DMS53 (cell line): ENCODE measurements at regions not wholly inside any gene's neighbourhood (a gene's known extent, or its start where the extent isn't known, plus 50 kb on each side); places are given as distances from the start of the nearest gene placed in this dataset.

Source experiments
- DNase-seq: peaks from one replicate; lab custom pipeline; 2025; lab: John Stamatoyannopoulos, UW

- no peak for DNase-seq
Measured at GRCh38 chr6:109315341-109316110, 66.7 kb downstream of the CD164 start.

GRCh38 chr6:109314313-109314712 is 68.0 kb downstream of the CD164 start:
- no peak for DNase-seq

GRCh38 chr6:109313139-109313538 is 69.1 kb downstream of the CD164 start:
- no peak for DNase-seq

DNA sequence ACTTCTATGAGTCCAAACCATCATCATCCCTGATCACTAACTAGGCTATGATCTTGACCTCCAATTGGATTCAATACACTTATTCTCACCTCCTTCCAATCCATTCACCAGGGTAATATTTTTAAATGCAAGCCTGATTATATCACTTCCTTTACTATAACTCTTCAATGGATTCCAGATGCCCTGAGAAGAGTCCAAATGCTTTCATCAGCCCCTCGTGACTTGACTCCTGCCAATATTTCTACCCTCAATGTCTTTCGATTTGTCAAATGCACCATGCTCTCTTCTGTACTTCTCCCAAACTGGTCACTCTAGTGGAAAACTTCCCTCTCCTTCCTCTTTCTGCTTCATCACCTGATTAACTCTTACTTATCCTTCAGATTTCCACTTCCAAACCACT is 70.8 kb downstream of the CD164 start:
- no peak for DNase-seq

GRCh38 chr6:109309917-109310316 is 72.3 kb downstream of the CD164 start:
- DNase-seq = no peak

DNA sequence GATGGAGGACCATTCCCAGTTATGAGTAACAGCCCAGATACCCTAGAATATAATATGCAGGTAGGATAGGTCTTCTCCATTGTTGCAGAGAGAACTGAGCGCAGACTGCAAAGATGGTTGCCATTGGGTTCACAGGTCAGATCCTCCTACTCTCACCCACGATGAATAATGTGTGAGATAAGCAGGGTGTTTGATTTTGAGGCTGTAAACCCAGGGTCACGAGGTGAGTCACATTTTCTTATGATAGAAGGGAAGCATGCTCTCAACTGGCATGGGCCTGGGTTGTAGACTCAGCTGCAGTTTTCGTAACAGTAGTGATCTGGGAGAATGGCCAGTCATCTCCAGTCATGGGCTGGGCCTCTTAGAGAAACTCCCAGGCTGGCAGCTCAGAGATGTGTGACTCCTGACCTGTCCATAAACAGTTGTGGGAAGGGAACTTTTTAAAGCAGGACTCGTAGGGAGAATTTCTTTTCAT is 74.2 kb downstream of the CD164 start:
- peak; percentile 94 for DNase-seq

- peak; percentile 70 for DNase-seq
Measured at GRCh38 chr6:109306733-109307132, 75.5 kb downstream of the CD164 start.

- DNase-seq = peak; percentile 32
Measured at GRCh38 chr6:109305028-109305427, 77.2 kb downstream of the CD164 start.

GRCh38 chr6:109304284-109305015 is 77.8 kb downstream of the CD164 start:
- DNase-seq = peak; percentile 49

- DNase-seq = peak; percentile 49
Measured at GRCh38 chr6:109303640-109304283, 78.5 kb downstream of the CD164 start.

DNA sequence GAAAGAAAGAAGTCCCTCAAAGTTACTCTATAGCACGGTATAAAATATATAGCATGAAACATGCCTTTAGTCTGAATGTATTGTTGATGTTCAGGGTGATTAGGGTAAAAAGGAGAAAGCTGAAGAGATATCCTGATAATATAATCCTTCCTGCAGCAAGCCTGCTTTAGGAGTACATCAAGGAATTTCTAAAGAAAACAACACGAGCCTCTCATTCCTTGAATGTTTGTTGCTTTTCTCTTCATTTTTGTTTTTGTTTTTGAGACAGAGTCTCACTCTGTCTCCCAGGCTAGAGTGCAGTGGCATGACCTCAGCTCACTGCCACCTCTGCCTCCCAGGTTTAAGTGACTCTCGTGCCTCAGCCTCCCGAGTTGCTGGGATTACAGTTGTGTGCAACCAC is 79.1 kb downstream of the CD164 start:
- no peak for DNase-seq

DNA sequence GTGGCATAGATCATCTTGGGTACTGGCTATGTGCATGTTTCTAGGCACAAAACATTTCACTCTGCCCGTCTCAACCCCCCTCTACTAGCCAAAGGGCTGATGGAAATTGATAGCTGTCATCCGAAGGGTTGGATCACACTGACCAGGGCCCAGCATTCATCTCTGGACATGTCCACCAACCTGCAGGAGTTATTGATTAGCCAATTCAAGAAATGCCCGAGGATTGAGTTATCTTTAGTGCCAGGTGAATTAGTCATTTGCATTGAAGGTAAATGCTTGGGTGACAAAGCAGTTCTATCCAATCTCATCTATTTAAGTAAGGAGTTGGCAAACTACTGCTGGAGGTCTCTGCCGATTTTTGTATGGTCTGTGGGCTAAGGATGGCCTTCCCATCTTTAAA is 80.1 kb downstream of the CD164 start:
- no peak for DNase-seq

GRCh38 chr6:109301418-109301817 is 80.8 kb downstream of the CD164 start:
- peak; percentile 36 for DNase-seq

GRCh38 chr6:109300874-109301273 is 81.4 kb downstream of the CD164 start:
- peak; percentile 36 for DNase-seq

GRCh38 chr6:109299776-109300564 is 82.3 kb downstream of the CD164 start:
- DNase-seq = peak; percentile 55

DNA sequence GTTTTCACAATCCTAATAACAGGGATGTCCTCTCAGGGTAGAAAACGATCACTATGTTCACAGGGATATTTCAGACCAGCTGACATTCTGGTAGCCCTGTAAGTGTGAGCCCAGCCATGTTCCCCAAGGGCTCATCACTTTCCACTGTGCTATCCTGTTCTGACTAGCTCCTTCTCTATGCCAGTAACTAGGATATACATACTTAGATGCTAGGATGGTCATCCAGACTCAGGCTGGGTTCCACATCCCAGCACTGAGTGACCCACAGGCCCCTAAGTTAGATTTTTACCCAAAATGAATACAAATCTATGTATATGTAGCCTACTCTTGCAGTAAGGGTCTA is 83.0 kb downstream of the CD164 start:
- no peak for DNase-seq

DNA sequence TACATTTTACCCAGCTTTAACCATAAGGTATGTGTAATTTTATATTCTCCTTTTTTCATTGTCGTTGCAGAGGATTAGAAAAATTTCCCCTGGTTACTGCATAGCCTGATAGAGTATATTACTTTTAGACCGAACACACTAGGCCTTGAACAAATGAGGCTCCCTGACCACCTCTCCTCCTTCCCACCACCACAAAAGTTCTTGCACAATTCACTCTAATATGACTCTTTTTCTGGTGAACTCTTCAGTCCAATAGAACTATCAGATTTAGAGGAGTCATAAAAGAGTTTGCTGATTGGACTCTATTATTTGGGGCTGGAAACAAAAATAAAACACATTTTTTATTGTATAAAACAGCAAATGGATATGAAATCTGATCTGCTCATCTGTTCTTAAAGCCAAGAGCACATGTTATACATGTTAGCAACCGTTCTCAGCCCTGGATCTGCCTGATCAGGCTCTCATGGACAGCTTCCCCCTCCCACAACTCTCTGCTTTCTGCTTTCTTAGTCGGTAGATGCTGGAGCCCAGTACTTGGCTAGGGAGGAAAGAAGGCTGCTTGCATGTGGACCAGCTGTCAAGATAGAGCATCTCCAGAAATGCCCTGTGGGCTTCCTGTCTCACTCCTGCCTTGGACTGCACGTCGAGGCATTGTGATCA is 83.5 kb downstream of the CD164 start:
- peak; percentile 18 for DNase-seq

GRCh38 chr6:109297406-109298110 is 84.7 kb downstream of the CD164 start:
- DNase-seq = peak; percentile 43

GRCh38 chr6:109296971-109297372 is 85.3 kb downstream of the CD164 start:
- DNase-seq = peak; percentile 89

DNA sequence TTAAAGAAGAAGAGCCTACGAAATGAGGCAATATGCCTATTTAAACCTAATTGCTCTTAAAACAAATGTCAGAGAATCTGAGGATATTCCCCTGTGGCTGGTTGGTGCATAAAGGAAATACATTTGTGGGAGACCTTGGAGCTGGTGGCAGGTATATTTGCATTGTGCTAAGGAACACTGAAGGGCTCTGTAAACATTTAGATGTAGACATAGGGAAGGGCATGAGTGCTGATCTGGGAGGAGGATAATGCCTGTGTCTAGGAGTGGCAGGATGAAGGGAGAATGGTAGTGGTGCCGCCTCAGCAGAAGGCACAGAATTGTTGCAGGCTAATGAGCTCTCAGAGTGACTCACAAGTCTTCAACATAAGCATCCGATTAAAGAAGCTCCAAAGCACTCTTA is 85.8 kb downstream of the CD164 start:
- DNase-seq = peak; percentile 96

GRCh38 chr6:109295774-109296156 is 86.5 kb downstream of the CD164 start:
- no peak for DNase-seq
